Medulla oblongata (tissue), 1 donor: ENCODE measurements at regions not wholly inside any gene's neighbourhood (a gene's known extent, or its start where the extent isn't known, plus 50 kb on each side); places are given as distances from the start of the nearest gene placed in this dataset.
"Not testable (repeated sequence)": the region's sequence is repeated elsewhere in the genome, so short reads cannot be mapped to it uniquely, and the experiment has no call there.

ENCODE experiments used
- DNase-seq: peaks from one replicate; pipeline ENCODE4 v3.0.0-alpha.2; 2015; ENCODE audit errors: extremely low spot score

DNA sequence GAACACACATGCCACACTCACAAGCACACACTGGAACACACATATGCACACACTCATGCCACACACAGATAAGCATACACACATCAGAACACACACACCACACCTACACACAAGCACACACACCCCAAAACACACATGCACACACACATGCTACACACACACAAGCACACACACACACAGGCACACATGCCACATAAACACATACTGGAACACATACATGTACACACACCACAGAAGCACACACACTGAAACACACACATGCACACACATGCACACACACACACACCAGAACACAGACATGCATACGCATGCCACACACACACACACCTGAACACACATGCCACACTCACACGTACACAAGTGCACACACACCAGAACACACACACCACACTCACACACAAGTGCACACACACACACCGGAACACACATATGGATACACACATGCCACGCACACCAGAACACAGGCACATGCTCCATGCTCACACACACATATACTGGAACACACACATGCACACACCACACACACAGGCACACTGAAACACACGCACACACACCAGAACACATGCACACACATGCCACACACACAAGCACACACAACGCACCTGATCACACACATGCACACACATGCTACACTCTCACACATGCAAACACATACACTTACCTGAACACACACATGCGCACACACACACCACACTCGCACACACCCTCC is 78.0 kb upstream of the IRX4 start:
- DNase-seq = no peak

- no peak for DNase-seq
Measured at GRCh38 chr5:1959725-1960581, 77.2 kb upstream of the IRX4 start.

DNA sequence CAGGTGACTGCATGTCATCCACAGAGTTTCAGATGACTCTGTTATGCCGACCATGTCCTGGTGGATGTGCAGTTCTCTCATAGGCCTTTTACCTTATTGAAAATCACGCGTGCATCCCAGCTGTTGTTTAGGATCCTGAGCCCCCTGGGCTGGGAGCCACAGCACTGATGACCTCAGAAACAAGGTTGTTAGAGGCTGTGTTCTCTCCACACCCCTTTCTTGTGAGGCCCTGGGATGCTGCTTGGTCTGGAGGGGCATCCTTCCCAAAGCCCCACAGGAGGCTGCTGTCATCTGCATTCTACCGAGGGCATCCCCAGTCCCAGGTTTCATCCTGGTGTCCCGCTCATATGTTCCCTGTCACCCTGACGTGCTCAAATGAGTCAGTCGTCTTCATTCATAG is 76.5 kb upstream of the IRX4 start:
- DNase-seq = no peak

- DNase-seq = no peak
Measured at GRCh38 chr5:1958211-1959010, 75.7 kb upstream of the IRX4 start.

- DNase-seq = no peak
Measured at GRCh38 chr5:1955586-1955985, 72.9 kb upstream of the IRX4 start.

DNA sequence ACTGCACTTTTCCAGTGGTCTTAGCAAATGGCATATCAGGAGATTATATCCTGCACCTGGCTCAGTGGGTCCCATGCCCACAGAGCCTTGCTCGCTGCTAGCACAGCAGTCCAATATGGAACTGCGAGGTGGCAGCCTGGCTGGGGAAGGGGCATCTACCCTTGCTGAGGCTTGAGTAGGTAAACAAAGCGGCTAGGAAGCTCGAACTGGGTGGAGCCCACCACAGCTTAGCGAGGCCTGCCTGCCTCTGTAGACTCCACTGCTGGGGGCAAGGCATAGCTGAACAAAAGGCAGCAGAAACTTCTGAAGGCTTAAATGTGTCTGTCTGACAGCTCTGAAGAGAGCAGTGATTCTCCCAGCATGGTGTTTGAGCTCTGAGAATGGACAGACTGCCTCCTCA is 71.0 kb upstream of the IRX4 start:
- not testable (repeated sequence) for DNase-seq

DNA sequence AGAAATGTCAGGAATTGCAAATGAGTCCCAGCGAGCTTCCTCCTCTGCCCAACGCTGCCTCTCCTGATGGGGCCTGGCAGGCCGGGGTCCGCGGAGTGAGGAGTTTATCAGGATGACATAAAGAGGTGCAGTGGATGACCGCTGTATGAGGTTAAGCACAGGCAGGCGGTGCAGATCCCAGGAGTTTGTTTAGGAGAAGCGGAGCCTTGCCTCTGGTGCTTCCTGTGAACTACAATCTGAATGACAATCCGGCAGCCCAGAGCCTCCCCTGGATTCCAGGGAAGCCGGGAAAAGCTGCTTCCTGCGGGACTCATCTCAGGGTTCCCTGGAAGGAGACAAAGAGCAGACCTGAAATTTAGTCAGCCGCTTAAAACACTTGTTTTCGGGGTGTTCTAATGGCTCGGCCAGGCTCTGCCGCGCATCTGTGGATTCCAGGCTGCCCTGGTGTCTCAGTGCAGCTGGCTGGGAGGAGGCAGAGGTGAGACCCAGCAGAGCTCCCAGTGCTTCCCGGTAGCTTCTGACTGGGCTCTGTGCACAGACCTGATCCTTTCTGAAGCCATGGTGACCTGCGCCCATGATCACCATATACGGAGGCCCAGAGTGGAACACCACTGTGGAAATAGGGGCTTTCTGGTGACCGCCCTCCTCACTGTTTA is 69.8 kb upstream of the IRX4 start:
- no peak for DNase-seq

DNA sequence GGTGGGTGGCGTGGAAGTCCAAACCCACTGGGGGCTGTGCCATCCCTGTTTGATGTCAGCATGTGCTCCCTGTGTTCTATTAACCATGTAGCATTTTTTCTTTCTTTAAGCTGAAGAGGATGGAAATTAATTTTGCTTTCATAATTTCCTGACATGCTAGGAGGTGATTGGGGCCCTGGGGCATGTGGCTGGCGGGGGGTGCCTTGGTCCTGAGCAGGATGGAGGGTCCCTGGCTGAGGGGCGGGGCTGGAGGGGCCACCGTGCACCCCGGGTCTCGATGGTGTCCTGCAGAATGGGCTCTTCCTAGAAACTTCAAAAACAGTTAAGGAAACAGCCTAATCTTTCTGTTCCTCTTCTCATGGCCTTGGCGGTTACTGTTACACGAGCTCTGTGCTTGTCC is 69.3 kb upstream of the IRX4 start:
- no peak for DNase-seq

- DNase-seq = no peak
Measured at GRCh38 chr5:1951165-1951816, 68.6 kb upstream of the IRX4 start.

DNA sequence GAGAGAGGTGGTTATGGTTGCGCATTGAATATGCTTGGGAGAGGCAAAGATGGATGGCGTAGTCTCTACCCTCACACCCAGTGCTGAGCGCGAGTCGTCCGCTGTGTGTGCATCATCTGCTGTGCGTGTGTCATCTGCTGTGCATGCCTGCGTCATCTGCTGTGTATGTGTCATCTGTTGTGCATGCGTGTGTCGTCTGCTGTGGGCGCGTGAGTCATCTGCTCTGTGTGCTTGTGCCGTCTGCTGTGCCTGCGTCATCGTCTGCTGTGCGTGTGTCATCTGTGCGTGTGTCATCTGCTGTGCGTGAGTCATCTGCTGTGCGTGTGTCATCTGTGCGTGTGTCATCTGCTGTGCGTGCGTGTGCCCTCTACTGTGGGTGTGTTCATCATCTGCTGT is 68.0 kb upstream of the IRX4 start:
- DNase-seq = no peak

- DNase-seq = no peak
Measured at GRCh38 chr5:1950096-1950707, 67.5 kb upstream of the IRX4 start.

DNA sequence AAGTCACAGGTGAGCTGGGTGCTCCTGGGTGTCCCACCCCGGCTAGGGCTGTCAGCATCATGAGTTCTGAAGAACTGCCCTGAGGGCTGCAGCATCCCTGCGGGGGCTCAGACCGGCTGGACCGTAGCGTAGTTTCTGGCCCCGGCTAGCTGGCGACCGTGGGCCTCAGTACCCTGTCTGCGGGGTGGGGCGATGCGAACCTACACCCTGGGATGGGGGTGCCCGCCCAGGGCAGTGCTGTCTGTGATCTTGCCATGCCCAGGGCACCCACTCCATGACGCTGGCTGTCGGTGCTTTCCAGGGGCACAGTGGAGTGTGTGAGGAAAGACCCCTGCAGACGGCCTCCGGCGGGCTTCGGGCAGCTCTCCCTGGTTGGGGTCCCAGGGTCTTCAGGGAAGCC is 66.5 kb upstream of the IRX4 start:
- no peak for DNase-seq

DNA sequence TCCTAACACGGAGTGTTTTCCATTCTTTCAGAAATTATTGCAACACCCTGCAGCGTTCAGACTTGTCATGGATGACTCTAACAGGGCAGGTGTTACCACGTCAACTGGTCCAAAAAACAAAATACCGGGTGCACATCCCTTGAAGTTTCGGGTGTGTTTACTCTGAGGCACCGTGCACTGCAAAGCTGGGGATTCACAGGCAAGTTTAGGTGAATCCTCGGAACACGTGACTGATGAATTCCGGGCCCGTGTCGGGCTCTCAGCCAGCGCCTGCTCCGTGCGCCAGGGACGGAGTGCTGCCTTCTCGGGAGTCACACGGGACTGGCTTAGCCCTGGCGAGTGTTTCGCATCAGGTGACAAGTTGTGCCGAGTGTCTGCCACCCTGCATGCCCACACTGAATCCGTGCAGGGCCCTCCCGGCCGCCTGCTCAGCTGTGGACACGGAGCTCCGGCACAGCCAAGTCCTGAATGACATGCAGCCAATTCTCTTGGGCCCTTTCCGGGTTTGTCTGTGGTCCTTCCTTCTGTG is 66.0 kb upstream of the IRX4 start:
- DNase-seq = no peak

DNA sequence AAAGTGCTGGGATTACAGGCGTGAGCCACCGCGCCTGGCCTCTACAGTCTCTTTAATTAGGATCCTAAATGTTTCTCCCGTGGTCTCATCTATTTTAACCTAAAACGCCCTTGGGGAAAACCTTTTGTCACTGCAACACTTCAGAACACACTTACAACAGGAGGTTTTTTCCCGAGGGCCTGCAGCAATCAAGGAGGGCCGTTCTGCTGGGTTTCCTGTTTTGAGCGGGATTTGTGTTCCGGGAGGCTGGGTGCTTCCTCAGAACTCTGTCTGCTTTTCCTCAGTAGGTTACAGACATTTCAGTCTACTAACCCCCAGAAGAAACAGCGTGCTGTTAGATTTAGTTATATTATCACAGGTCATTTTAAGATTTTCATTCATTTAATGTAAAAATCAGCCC is 65.4 kb upstream of the IRX4 start:
- no peak for DNase-seq

- DNase-seq = no peak
Measured at GRCh38 chr5:1946776-1947175, 64.1 kb upstream of the IRX4 start.

DNA sequence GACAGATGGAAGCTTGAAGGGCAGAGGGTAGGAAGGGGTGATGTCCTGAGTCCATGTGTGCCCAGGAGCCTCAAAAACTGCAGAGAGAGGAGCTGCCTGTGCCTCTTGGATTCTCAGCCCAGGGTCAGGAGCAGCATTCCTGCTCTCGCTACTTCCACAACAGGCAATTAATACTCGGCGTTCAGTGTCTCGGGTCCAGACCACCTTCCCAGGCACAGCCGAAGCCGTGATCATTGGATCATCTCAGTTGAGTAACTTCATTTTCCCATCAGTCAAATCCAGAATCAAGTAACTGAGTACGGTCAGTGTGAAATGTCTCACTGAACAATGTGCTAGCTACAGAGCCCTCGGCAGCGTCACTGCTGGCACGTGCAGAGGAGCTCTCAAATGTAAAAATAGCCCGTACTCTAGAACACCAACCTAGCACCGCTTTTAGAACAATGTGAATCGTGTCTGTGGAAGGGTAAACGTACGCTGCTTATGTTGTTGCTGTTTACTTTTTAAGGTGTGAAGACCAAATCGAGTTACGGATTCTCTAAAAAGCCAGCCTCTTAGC is 63.5 kb upstream of the IRX4 start:
- DNase-seq = no peak

- no peak for DNase-seq
Measured at GRCh38 chr5:1945606-1946005, 62.9 kb upstream of the IRX4 start.

DNA sequence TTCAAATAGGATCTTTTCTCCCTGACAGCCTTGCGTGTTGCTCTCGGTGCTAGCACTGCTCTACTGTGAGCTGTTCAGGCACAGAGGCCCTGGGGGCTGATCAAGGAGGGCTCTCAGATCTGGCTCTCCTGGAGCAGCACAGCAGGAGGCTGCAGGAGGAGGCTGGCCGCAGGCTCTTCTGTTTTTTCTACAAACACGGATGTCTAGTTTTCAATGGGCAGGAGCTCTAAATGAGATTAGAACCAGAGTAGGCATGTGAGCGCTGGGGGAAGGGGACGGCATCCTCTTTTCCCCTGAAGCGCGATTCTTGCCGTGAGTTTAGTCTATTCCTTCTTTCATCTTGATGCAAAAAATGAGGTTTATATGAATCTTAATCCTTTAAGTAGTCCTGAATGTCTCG is 61.7 kb upstream of the IRX4 start:
- no peak for DNase-seq

- DNase-seq = no peak
Measured at GRCh38 chr5:1943481-1943880, 60.8 kb upstream of the IRX4 start.

- DNase-seq = no peak
Measured at GRCh38 chr5:1942630-1943029, 59.9 kb upstream of the IRX4 start.
